Trophoblast cell (in vitro differentiated cells and primary cell): ENCODE measurements at regions not wholly inside any gene's neighbourhood (a gene's known extent, or its start where the extent isn't known, plus 50 kb on each side); places are given as distances from the start of the nearest gene placed in this dataset.
"Not testable (repeated sequence)": the region's sequence is repeated elsewhere in the genome, so short reads cannot be mapped to it uniquely, and the experiment has no call there.

Source experiments
- DNase-seq, 2 donors: peaks; one replicate each; pipeline ENCODE4 v3.0.0-alpha.2; 2016
- H2AFZ ChIP-seq: 2 replicates; pipeline ENCODE4 v1.6.1; 2013; ENCODE audit warnings: low read length, moderate library complexity, mild to moderate bottlenecking; ENCODE audit not compliant: insufficient read depth, poor library complexity
- H2AK5ac ChIP-seq: 2 replicates; pipeline ENCODE4 v1.6.1; 2013; ENCODE audit warnings: mild to moderate bottlenecking, low read length
- H2BK120ac ChIP-seq: 2 replicates; pipeline ENCODE4 v1.6.1; 2013; ENCODE audit warnings: low read length, mild to moderate bottlenecking, moderate library complexity; ENCODE audit not compliant: insufficient read depth, poor library complexity
- H2BK12ac ChIP-seq: 2 replicates; pipeline ENCODE4 v1.6.1; 2013; ENCODE audit warnings: mild to moderate bottlenecking, low read length, moderate library complexity
- H2BK5ac ChIP-seq: 2 replicates; pipeline ENCODE4 v1.6.1; 2013; ENCODE audit warnings: low read length, low read depth, moderate library complexity, mild to moderate bottlenecking; ENCODE audit not compliant: poor library complexity
- H3K14ac ChIP-seq: 2 replicates; pipeline ENCODE4 v1.6.1; 2013; ENCODE audit warnings: mild to moderate bottlenecking, low read length
- H3K18ac ChIP-seq: 2 replicates; pipeline ENCODE4 v1.6.1; 2013; ENCODE audit warnings: mild to moderate bottlenecking, low read length
- H3K23ac ChIP-seq: 2 replicates; pipeline ENCODE4 v1.6.1; 2013; ENCODE audit warnings: low read length
- H3K27ac ChIP-seq: 2 replicates; pipeline ENCODE4 v1.5.1; 2013; ENCODE audit warnings: low read depth, mild to moderate bottlenecking, inconsistent platforms, low read length, moderate library complexity
- H3K27me3 ChIP-seq: 2 replicates; pipeline ENCODE4 v1.6.1; 2013; ENCODE audit warnings: inconsistent platforms, mild to moderate bottlenecking, low read length, moderate library complexity; ENCODE audit not compliant: insufficient read depth
- H3K36me3 ChIP-seq, 2 experiments: 1 replicate in 1 of 2; 2 replicates in 1 of 2; pipeline ENCODE4 v1.6.1; 2013; ENCODE audit warnings: low read length in 2 of 2, mild to moderate bottlenecking in 2 of 2, moderate library complexity in 1 of 2; ENCODE audit not compliant: insufficient read depth in 2 of 2, control insufficient read depth in 1 of 2
- H3K4ac ChIP-seq: 2 replicates; pipeline ENCODE4 v1.6.1; 2013; ENCODE audit warnings: low read depth, mild to moderate bottlenecking, low read length, moderate library complexity
- H3K4me1 ChIP-seq, 2 experiments: 1 replicate in 1 of 2; 2 replicates in 1 of 2; pipeline ENCODE4 v1.6.1; 2013; ENCODE audit warnings: low read length in 2 of 2, mild to moderate bottlenecking in 2 of 2, moderate library complexity in 1 of 2; ENCODE audit not compliant: insufficient read depth in 2 of 2, control insufficient read depth in 1 of 2
- H3K4me2 ChIP-seq: 2 replicates; pipeline ENCODE4 v1.6.1; 2013; ENCODE audit warnings: inconsistent platforms, mild to moderate bottlenecking, low read length, moderate library complexity
- H3K4me3 ChIP-seq: 2 replicates; pipeline ENCODE4 v1.5.1; 2013; ENCODE audit warnings: mild to moderate bottlenecking, low read depth, low read length, inconsistent platforms
- H3K79me1 ChIP-seq: one replicate; pipeline ENCODE4 v1.6.1; 2013; ENCODE audit warnings: low read length
- H3K79me2 ChIP-seq: 2 replicates; pipeline ENCODE4 v1.6.1; 2013; ENCODE audit warnings: low read length, mild to moderate bottlenecking; ENCODE audit not compliant: control insufficient read depth, insufficient read depth, poor library complexity
- H3K9ac ChIP-seq: 2 replicates; pipeline ENCODE4 v1.6.1; 2013; ENCODE audit warnings: mild to moderate bottlenecking, low read length
- H3K9me3 ChIP-seq: 2 replicates; pipeline ENCODE4 v1.6.1; 2013; ENCODE audit warnings: low read depth, mild to moderate bottlenecking, control low read depth, inconsistent platforms, low read length; ENCODE audit not compliant: insufficient read depth
- H4K12ac ChIP-seq: 2 replicates; pipeline ENCODE4 v1.6.1; 2013; ENCODE audit warnings: low read depth, mild to moderate bottlenecking, low read length, moderate library complexity
- H4K8ac ChIP-seq: 2 replicates; pipeline ENCODE4 v1.6.1; 2013; ENCODE audit warnings: low read depth, mild to moderate bottlenecking, low read length, moderate library complexity
- H4K91ac ChIP-seq: one replicate; pipeline ENCODE4 v1.6.1; 2013; ENCODE audit warnings: low read depth, mild to moderate bottlenecking, low read length, moderate library complexity
- WGBS: extraction: QIAGEN DNeasy Blood & Tissue Kit; methylation state at CpG from one replicate; pipeline ENCODE4 v1.1.7; 2013; ENCODE audit warnings: missing lambda C conversion rate; ENCODE audit not compliant: insufficient read length, insufficient coverage; ENCODE audit errors: extremely low coverage; 5-methylcytosine and 5-hydroxymethylcytosine counted together

- DNase-seq, H4K12ac ChIP-seq, H2BK5ac ChIP-seq, H3K4me1 ChIP-seq, H3K18ac ChIP-seq, H3K27me3 ChIP-seq, H3K23ac ChIP-seq, H3K79me1 ChIP-seq, H4K8ac ChIP-seq, H2BK120ac ChIP-seq, H2AFZ ChIP-seq, H3K9ac ChIP-seq, H3K36me3 ChIP-seq, H3K79me2 ChIP-seq, H3K4me2 ChIP-seq, H3K4ac ChIP-seq, H3K27ac ChIP-seq, H4K91ac ChIP-seq, H3K9me3 ChIP-seq, H3K14ac ChIP-seq, H2BK12ac ChIP-seq, H3K4me3 ChIP-seq, H2AK5ac ChIP-seq: not testable (repeated sequence)
- WGBS, result no CpG with 5 or more reads among the region's 2 CpGs
Observed at GRCh38 chr16:21373454-21373853, 95.4 kb upstream of the CRYM start.

- not testable (repeated sequence) for DNase-seq, H3K4me2 ChIP-seq, H2AFZ ChIP-seq, H4K12ac ChIP-seq, H3K4me1 ChIP-seq, H3K27me3 ChIP-seq, H3K4me3 ChIP-seq, H3K27ac ChIP-seq, H3K79me2 ChIP-seq, H3K18ac ChIP-seq, H4K8ac ChIP-seq, H3K9ac ChIP-seq, H2AK5ac ChIP-seq, H4K91ac ChIP-seq, H3K9me3 ChIP-seq, H2BK12ac ChIP-seq, H3K14ac ChIP-seq, H2BK5ac ChIP-seq, H3K79me1 ChIP-seq, H2BK120ac ChIP-seq, H3K23ac ChIP-seq, H3K36me3 ChIP-seq, H3K4ac ChIP-seq
- no CpG with 5 or more reads among the region's 7 CpGs for WGBS
Observed at GRCh38 chr16:21372862-21373261, 94.8 kb upstream of the CRYM start.

GRCh38 chr16:21372162-21372835, 94.2 kb upstream of the CRYM start:
- not testable (repeated sequence) for H3K14ac ChIP-seq, H3K79me2 ChIP-seq, H4K12ac ChIP-seq, H3K36me3 ChIP-seq, H3K9me3 ChIP-seq, H3K18ac ChIP-seq, H3K27ac ChIP-seq, H3K27me3 ChIP-seq, DNase-seq, H3K23ac ChIP-seq, H4K8ac ChIP-seq, H4K91ac ChIP-seq, H3K4ac ChIP-seq, H3K79me1 ChIP-seq, H2BK5ac ChIP-seq, H3K4me2 ChIP-seq, H2AK5ac ChIP-seq, H3K9ac ChIP-seq, H2AFZ ChIP-seq, H3K4me3 ChIP-seq, H2BK120ac ChIP-seq, H3K4me1 ChIP-seq, H2BK12ac ChIP-seq
- no CpG with 5 or more reads among the region's 18 CpGs for WGBS

GRCh38 chr16:21370791-21371190, 92.7 kb upstream of the CRYM start:
- H2BK120ac ChIP-seq, H3K79me2 ChIP-seq, H3K27ac ChIP-seq, H4K12ac ChIP-seq, DNase-seq, H3K36me3 ChIP-seq, H3K9me3 ChIP-seq, H3K9ac ChIP-seq, H2BK5ac ChIP-seq, H3K4me2 ChIP-seq, H3K23ac ChIP-seq, H3K4ac ChIP-seq, H4K91ac ChIP-seq, H3K27me3 ChIP-seq, H2AK5ac ChIP-seq, H3K18ac ChIP-seq, H2BK12ac ChIP-seq, H3K14ac ChIP-seq, H3K4me1 ChIP-seq, H2AFZ ChIP-seq, H3K79me1 ChIP-seq, H3K4me3 ChIP-seq, H4K8ac ChIP-seq: not testable (repeated sequence)
- WGBS, result no CpG with 5 or more reads among the region's 5 CpGs
